PC-9 (cell line): ENCODE measurements at regions not wholly inside any gene's neighbourhood (a gene's known extent, or its start where the extent isn't known, plus 50 kb on each side); places are given as distances from the start of the nearest gene placed in this dataset.

Experiments used
- CTCF ChIP-seq: fragments of 200-600 bp; sonication (generic); conservative IDR thresholded peaks from 2 replicates; pipeline ENCODE4 v1.6.1; 2017; ENCODE audit warnings: mixed run types, antibody characterized with exemption, mild to moderate bottlenecking, moderate library complexity
- EZH2 ChIP-seq: fragments of 200-600 bp; sonication (generic); IDR thresholded peaks from 2 replicates; pipeline ENCODE4 v1.8.0; 2017; ENCODE audit warnings: antibody characterized with exemption, low read depth

- TF ChIP-seq CTCF: no peak
- TF ChIP-seq EZH2: no peak
Observed at GRCh38 chr5:39534690-39535089, 109.9 kb upstream of the DAB2 start.
